ENCODE measurements at regions not wholly inside any gene's neighbourhood (a gene's known extent, or its start where the extent isn't known, plus 50 kb on each side); places are given as distances from the start of the nearest gene placed in this dataset.

DNA sequence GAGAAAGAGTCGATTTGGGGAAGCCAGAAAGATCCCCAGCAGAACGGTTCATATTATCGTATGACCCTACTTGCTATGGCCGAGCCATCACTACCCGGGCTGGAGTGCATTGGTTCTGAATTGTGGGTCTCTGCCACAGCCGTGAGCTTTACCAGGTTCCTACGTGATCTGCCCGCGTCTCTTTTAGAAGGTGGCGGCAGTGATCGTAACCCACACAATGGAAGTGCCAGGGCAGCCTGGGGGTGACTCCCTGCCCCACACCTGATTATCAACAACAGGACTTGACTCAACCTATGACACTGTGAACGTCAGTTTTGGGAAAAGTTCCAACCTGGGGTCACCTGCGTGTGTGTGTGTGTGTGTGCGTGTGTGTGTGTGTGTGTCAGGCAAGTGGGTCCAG is 90.8 kb downstream of the SHOX start:
- TF ChIP-seq, protein P1, sequence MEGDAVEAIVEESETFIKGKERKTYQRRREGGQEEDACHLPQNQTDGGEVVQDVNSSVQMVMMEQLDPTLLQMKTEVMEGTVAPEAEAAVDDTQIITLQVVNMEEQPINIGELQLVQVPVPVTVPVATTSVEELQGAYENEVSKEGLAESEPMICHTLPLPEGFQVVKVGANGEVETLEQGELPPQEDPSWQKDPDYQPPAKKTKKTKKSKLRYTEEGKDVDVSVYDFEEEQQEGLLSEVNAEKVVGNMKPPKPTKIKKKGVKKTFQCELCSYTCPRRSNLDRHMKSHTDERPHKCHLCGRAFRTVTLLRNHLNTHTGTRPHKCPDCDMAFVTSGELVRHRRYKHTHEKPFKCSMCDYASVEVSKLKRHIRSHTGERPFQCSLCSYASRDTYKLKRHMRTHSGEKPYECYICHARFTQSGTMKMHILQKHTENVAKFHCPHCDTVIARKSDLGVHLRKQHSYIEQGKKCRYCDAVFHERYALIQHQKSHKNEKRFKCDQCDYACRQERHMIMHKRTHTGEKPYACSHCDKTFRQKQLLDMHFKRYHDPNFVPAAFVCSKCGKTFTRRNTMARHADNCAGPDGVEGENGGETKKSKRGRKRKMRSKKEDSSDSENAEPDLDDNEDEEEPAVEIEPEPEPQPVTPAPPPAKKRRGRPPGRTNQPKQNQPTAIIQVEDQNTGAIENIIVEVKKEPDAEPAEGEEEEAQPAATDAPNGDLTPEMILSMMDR (conservative IDR thresholded peaks at IDR 0.05; ENCODE audit: low read depth in 2 of 2) = no peak
- TF ChIP-seq, protein P2, sequence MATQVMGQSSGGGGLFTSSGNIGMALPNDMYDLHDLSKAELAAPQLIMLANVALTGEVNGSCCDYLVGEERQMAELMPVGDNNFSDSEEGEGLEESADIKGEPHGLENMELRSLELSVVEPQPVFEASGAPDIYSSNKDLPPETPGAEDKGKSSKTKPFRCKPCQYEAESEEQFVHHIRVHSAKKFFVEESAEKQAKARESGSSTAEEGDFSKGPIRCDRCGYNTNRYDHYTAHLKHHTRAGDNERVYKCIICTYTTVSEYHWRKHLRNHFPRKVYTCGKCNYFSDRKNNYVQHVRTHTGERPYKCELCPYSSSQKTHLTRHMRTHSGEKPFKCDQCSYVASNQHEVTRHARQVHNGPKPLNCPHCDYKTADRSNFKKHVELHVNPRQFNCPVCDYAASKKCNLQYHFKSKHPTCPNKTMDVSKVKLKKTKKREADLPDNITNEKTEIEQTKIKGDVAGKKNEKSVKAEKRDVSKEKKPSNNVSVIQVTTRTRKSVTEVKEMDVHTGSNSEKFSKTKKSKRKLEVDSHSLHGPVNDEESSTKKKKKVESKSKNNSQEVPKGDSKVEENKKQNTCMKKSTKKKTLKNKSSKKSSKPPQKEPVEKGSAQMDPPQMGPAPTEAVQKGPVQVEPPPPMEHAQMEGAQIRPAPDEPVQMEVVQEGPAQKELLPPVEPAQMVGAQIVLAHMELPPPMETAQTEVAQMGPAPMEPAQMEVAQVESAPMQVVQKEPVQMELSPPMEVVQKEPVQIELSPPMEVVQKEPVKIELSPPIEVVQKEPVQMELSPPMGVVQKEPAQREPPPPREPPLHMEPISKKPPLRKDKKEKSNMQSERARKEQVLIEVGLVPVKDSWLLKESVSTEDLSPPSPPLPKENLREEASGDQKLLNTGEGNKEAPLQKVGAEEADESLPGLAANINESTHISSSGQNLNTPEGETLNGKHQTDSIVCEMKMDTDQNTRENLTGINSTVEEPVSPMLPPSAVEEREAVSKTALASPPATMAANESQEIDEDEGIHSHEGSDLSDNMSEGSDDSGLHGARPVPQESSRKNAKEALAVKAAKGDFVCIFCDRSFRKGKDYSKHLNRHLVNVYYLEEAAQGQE (IDR thresholded peaks at IDR 0.05; ENCODE audit: unreplicated experiment) = no peak

Measured in GM23338 (cell line).